ENCODE measurements at regions not wholly inside any gene's neighbourhood (a gene's known extent, or its start where the extent isn't known, plus 50 kb on each side); places are given as distances from the start of the nearest gene placed in this dataset.

DNA sequence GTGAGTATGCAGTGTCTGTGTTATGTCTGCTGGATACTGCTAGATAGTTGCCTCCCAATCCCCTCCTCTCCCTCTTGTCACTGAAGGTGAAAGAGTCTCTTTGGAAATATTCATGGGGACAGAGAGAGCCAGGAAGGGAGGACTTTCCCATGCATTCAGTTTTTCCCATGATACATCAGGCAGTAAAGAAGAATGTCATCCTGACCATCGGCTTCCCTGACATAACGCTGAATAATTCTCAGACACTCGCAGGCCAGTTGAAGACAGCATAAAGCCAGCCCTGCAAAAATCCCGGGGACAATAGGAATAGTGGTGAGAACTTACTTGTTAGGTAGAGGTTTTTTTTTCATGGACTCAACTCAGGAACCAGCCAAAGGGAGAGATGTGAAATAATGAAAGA is 58.1 kb downstream of the KLF4 start:
- intact Hi-C loops (cut with DNase I) = no loop called here

DNA sequence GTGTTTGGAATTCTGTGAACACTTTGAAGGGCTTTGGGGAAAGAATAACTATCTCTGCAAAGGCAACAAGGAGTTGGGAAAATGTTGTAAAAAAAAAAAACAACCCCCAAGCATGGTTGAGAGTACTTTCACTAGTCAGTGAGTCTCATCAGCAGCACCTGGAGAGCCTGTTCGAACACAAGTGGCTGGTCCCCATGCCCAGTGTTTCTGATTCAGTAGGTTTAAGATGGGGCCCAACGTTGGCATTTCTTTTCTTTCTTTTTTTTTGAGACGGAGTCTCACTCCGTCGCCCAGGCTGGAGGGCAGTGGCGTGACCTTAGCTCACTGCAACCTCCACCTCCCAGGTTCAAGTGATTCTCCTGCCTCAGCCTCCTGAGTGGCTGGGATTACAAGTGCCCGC is 59.5 kb downstream of the KLF4 start:
- no peak for ATAC-seq
- intact Hi-C loops (cut with DNase I) = no loop called here

More for the DNA sequence above, 58.1 kb downstream of the KLF4 start:
- no peak for DNase-seq (ENCODE audit: missing footprints)
- ATAC-seq = no peak

GRCh38 chr9:107426126-107426525 is 63.4 kb downstream of the KLF4 start:
- no peak for DNase-seq (ENCODE audit: missing footprints)
- intact Hi-C loops (cut with DNase I) = no loop called here
- no peak for ATAC-seq

More for the DNA sequence above, 59.5 kb downstream of the KLF4 start:
- DNase-seq (ENCODE audit: missing footprints) = no peak

DNA sequence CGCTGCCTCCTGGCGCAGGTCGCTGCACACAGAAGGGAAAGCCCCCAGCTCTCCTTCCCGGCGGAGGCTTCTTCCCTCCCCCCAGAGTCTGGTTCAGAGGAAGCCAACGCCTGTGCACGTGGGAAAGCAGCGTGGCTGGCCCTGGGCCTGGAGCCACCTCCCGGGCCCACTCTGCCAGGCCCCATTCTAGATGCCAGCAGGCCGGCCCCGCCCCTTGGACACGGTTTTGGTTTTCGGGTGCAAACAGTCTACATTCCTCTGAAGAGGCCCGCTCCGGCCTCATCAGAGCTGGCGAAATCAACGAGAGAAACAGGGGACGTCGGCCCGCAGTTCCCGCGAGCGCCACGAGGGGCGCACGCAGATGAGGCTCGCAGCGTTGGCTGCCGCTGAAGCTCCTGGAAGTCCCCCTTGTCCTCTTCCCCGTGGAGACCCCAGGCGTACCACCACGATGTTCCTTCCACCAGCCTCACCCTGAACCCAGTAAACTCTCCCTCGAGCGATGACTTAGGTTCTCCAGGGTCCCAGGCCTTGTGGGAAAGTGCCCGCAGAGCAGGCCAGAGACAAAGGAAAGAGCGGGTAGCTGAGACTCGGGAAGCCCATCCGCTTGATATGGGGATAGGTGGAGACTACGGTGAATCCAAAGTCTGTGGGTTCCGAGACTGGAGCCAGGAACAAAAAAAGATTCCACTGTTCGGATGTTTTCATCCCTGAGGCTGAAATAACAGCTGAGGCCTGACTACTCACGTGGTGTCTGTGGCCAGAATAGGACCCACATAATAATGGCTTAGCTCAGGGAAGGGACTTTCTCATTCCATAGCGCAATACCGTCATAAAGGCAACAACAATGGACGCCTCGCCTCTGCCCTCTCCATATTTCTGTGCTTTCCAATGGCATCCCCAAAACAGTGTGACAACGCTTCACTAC is 64.2 kb downstream of the KLF4 start:
- ATAC-seq (peak; percentile 92), DNase-seq (ENCODE audit: missing footprints) (peak; percentile 89)
- intact Hi-C loops (cut with DNase I) = no loop called here

DNA sequence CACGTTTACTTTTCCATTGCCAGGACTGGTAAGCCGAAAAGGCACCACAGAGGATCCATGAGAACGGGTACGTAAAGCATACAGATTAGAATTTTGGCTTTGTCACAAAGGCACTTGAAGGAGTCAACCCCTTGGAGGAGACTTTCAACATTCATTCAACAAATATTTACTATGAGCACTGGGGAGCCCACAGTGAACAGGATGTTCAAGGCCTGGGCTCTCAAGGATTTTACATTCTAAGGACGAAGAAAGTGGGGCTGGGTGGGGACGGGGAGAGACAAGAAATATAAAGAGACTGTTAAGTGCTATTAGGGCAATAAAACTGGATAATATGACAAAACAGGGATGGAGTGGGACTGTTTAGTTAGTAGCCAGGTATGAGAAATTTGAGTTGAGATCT is 66.0 kb downstream of the KLF4 start:
- DNase-seq (ENCODE audit: missing footprints) = no peak
- intact Hi-C loops (cut with DNase I) = loop anchor here (5.0 kb wide), 1 partner anchor 1339 kb away; no protein-coding TSS in a partner anchor
- ATAC-seq = no peak

- DNase-seq (ENCODE audit: missing footprints) (peak; percentile 74), ATAC-seq (peak; percentile 65)
- intact Hi-C loops (cut with DNase I) = loop anchor here (5.0 kb wide), 1 partner anchor 1340 kb away; no protein-coding TSS in a partner anchor
These were observed 67.1 kb downstream of the KLF4 start for GRCh38 chr9:107422189-107423185.

DNA sequence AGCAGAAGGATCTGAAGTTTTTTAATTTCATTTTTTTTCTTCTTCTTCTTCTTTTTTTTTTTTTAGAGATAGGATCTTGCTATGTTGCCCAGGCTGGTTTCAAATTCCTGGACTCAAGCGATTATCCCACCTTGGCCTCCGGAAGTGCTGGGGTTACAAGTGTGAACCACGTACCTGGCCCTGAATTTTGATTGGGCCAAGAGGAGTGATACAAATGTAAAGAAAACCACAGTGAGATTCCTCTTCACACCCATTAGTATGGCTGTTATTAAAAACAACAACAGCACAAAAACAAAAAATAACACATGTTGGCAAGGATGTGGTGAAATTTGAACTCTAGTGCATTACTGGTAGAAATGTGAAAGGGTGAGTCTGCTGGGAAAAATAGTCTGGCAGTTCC is 79.1 kb downstream of the KLF4 start:
- DNase-seq (ENCODE audit: missing footprints) (no peak), ATAC-seq (no peak)
- intact Hi-C loops (cut with DNase I) = no loop called here

DNA sequence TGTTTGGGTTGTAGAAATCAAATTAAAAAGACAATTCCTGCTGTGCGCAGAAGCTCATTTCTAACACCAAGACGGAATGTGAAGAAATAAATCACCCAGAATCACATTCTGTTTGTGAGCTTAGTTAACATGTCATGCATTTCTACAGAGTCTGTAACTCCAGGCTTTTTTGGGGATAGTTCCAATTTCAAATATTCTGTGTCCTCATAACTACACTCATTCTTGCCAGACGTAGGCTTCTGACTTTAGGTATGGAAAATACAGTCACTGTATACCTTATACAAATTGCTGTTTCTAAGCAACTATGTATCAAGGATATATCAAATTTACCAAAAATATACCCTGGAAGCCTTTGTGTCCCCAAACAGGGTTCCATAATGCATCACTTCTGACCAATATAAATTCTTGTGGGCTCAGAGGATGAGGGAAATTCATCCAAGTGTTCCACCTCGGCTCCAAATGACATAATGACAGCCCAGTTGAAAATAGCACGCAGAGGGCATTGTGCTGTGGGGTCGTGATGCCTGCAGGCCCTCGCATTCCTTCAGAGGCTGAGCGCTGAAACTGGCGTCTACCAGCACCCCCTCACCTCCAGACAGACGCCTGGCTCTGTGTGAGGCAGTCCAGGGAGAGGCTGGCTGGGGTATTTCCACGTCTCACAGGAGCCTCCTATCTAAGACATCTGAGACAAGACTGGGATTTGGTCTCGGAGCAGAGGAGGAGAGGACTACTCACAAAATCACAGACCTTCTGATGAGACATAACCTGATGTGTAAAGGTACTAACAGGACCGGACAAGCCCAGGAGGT is 79.8 kb downstream of the KLF4 start:
- intact Hi-C loops (cut with DNase I) = no loop called here
- ATAC-seq (no peak), DNase-seq (ENCODE audit: missing footprints) (no peak)

DNA sequence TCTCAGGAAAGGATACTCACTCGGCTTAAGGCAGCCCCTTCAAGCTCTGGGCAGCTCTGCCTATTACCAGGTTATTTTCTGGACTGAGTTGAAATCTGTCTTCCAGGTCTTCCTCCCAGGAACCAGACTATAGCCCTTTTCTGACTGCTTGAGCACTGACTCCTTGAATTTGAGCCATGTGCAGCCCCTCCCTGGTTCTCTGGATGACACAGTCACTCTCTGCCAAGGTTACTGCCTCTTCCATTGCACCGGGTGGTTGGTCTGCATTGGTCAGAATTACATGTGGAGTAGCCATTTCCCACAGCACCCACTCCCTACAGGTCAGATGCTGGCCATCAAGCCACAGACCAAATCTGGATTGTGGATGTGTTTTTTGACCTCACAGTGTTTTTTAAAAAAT is 81.9 kb downstream of the KLF4 start:
- DNase-seq (ENCODE audit: missing footprints) (no peak), ATAC-seq (no peak)
- intact Hi-C loops (cut with DNase I) = no loop called here

- intact Hi-C loops (cut with DNase I) = no loop called here
- DNase-seq (ENCODE audit: missing footprints) = no peak
- no peak for ATAC-seq
These were observed 84.1 kb downstream of the KLF4 start for GRCh38 chr9:107405511-107405910.

DNA sequence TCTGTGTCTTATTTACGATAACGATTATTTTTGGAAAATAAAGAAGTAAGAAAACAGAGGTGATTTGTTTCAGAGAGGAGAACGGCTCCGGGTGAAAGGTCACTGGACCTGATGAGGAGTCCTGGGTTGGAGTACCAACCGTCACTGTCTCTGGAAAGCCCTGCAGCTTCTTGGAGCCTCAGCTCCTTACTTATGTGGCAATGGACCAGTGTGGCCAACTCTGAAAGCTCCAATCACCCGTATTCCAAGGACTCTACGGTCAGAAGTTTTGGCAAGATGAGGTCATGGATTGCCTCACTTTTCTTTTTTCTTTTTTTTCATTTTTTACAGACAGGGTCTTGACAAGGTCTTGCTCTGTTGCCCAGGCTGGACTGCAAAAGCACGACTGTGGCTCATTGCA is 84.8 kb downstream of the KLF4 start:
- intact Hi-C loops (cut with DNase I) = no loop called here

GRCh38 chr9:107404161-107404560 is 85.4 kb downstream of the KLF4 start:
- ATAC-seq = peak; percentile 74
- intact Hi-C loops (cut with DNase I) = no loop called here

More for the DNA sequence above, 84.8 kb downstream of the KLF4 start:
- ATAC-seq = no peak
- no peak for DNase-seq (ENCODE audit: missing footprints)

GRCh38 chr9:107397076-107398044 is 92.2 kb downstream of the KLF4 start:
- DNase-seq (ENCODE audit: missing footprints) = no peak
- ATAC-seq = no peak
- intact Hi-C loops (cut with DNase I) = no loop called here

More at GRCh38 chr9:107404161-107404560, 85.4 kb downstream of the KLF4 start:
- DNase-seq (ENCODE audit: missing footprints) = no peak

DNA sequence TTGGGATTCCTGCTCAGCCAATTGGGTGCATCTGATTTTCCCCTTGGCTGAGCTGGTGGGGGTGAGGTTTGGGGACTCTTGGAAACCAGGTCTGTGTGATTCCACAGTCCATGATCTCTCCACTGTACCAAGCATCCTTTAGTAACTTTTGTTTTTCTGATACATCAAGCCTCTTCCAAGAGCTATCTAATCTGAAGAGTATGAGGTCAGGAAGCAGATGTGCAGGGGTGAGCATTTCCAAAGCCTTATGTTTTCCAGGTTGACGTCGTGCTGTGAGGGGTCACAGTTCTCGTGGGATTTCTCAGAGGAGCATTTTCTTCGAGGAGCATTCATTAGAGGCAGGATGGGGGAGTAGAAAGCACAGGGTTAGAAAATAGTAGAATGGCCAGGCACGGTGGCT is 95.3 kb downstream of the KLF4 start:
- ATAC-seq (peak; percentile 58), DNase-seq (ENCODE audit: missing footprints) (no peak)
- intact Hi-C loops (cut with DNase I) = no loop called here

DNA sequence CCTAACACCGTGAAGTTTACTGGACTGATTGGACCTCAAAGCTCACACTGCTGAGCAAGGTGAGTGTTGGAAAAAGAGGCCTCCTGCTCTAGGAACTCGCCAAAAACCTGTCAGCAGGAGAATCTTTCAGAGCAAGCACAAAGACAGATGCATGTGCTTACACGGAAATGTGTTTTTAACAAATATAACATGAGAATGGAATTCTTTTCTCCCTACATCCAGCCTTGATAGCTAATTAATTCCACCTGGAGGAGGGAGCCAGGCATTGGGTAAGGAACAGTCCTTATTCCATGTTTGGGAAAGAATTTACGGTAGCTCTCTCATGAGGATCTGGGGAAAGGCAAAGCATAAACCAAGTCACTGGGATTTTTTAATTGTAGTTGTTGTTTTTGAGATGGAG is 98.8 kb downstream of the KLF4 start:
- ATAC-seq = no peak
- intact Hi-C loops (cut with DNase I) = no loop called here
- no peak for DNase-seq (ENCODE audit: missing footprints)

GRCh38 chr9:107390279-107390678 is 99.3 kb downstream of the KLF4 start:
- ATAC-seq (no peak), DNase-seq (ENCODE audit: missing footprints) (no peak)
- intact Hi-C loops (cut with DNase I) = no loop called here

- intact Hi-C loops (cut with DNase I) = no loop called here
- DNase-seq (ENCODE audit: missing footprints) = peak; percentile 72
- peak; percentile 90 for ATAC-seq
These were observed 99.9 kb downstream of the KLF4 start for GRCh38 chr9:107389617-107390071.

Data from Right ventricle myocardium inferior (tissue), 1 donor.